ENCODE measurements at regions not wholly inside any gene's neighbourhood (a gene's known extent, or its start where the extent isn't known, plus 50 kb on each side); places are given as distances from the start of the nearest gene placed in this dataset.

GRCh38 chr12:25058012-25058411 lies 109.1 kb upstream of the BCAT1 start:
- DNase-seq = no peak
- H3K36me3 Mint-ChIP-seq = peaks cover 10% of the 10 kb centered on the region
- Histone ChIP-seq H3K36me3 (ENCODE audit: control insufficient read depth, insufficient read depth, low read length) (no peaks in the 10 kb centered on the region), H3K27ac (ENCODE audit: insufficient read depth, low read length, poor library complexity, severe bottlenecking) (no peak overlapping the region), H3K4me3 (ENCODE audit: low read depth, low read length) (no peak overlapping the region), H3K27me3 (ENCODE audit: control insufficient read depth, insufficient read depth, low read length) (no peaks in the 10 kb centered on the region), H3K9me3 (ENCODE audit: control insufficient read depth in 2 of 2, low read length in 2 of 2) (no peaks in the 10 kb centered on the region), H3K4me1 (ENCODE audit: control insufficient read depth, insufficient read depth, low read length, poor library complexity, severe bottlenecking) (peaks cover 27% of the 10 kb centered on the region)
- peak overlapping the region in 2 of 4 donors; percentile 5 to 32 for H3K4me3 Mint-ChIP-seq
- no peak for ATAC-seq (ENCODE audit: low read depth in 2 of 2)
- H3K9me3 Mint-ChIP-seq = peaks cover 0 to 2% (median 0%) of the 10 kb centered on the region in 7 donors
- no peaks in the 10 kb centered on the region for H3K27me3 Mint-ChIP-seq
- peak overlapping the region in 1 of 3 donors; percentile 9 for H3K27ac Mint-ChIP-seq
- peaks cover 10 to 59% (median 27%) of the 10 kb centered on the region in 4 donors for H3K4me1 Mint-ChIP-seq

- Histone ChIP-seq H3K9me3 (ENCODE audit: control insufficient read depth in 2 of 2, low read length in 2 of 2) (no peaks in the 10 kb centered on the region), H3K27ac (ENCODE audit: insufficient read depth, low read length, poor library complexity, severe bottlenecking) (no peak overlapping the region), H3K27me3 (ENCODE audit: control insufficient read depth, insufficient read depth, low read length) (no peaks in the 10 kb centered on the region), H3K4me3 (ENCODE audit: low read depth, low read length) (no peak overlapping the region), H3K4me1 (ENCODE audit: control insufficient read depth, insufficient read depth, low read length, poor library complexity, severe bottlenecking) (peaks cover 34% of the 10 kb centered on the region), H3K36me3 (ENCODE audit: control insufficient read depth, insufficient read depth, low read length) (no peaks in the 10 kb centered on the region)
- Mint-ChIP-seq H3K27ac (peak overlapping the region; percentile 22 to 83 (median 80)), H3K36me3 (peaks cover 5% of the 10 kb centered on the region), H3K4me3 (peak overlapping the region; percentile 39 to 90 (median 73)), H3K4me1 (peaks cover 22 to 67% (median 34%) of the 10 kb centered on the region in 4 donors), H3K27me3 (peaks cover 11% of the 10 kb centered on the region), H3K9me3 (peaks cover 0 to 2% (median 0%) of the 10 kb centered on the region in 7 donors)
- ATAC-seq (ENCODE audit: low read depth in 2 of 2) = no peak
- DNase-seq = no peak
Measured at GRCh38 chr12:25056486-25057130, 107.7 kb upstream of the BCAT1 start.

GRCh38 chr12:25056011-25056410 lies 107.1 kb upstream of the BCAT1 start:
- peaks cover 23 to 71% (median 38%) of the 10 kb centered on the region in 4 donors for H3K4me1 Mint-ChIP-seq
- H3K36me3 Mint-ChIP-seq = peaks cover 5% of the 10 kb centered on the region
- DNase-seq (no peak), ATAC-seq (ENCODE audit: low read depth in 2 of 2) (no peak)
- no peaks in the 10 kb centered on the region for H3K9me3 ChIP-seq (ENCODE audit: control insufficient read depth in 2 of 2, low read length in 2 of 2)
- H3K4me3 ChIP-seq (ENCODE audit: low read depth, low read length) = peak overlapping the region; percentile 51
- peaks cover 34% of the 10 kb centered on the region for H3K4me1 ChIP-seq (ENCODE audit: control insufficient read depth, insufficient read depth, low read length, poor library complexity, severe bottlenecking)
- no peaks in the 10 kb centered on the region for H3K36me3 ChIP-seq (ENCODE audit: control insufficient read depth, insufficient read depth, low read length)
- H3K4me3 Mint-ChIP-seq = peak overlapping the region in 3 of 4 donors; percentile 55 to 90 (median 78)
- H3K27me3 Mint-ChIP-seq = peaks cover 11% of the 10 kb centered on the region
- H3K27ac Mint-ChIP-seq = peak overlapping the region; percentile 80 to 98 (median 83)
- no peak overlapping the region for H3K27ac ChIP-seq (ENCODE audit: insufficient read depth, low read length, poor library complexity, severe bottlenecking)
- no peaks in the 10 kb centered on the region for H3K27me3 ChIP-seq (ENCODE audit: control insufficient read depth, insufficient read depth, low read length)
- H3K9me3 Mint-ChIP-seq = peaks cover 0 to 2% (median 0%) of the 10 kb centered on the region in 7 donors

- Mint-ChIP-seq H3K9me3 (peaks cover 0 to 2% (median 0%) of the 10 kb centered on the region in 7 donors), H3K27me3 (peaks cover 11% of the 10 kb centered on the region), H3K4me1 (peaks cover 26 to 65% (median 39%) of the 10 kb centered on the region in 4 donors), H3K27ac (peak overlapping the region; percentile 80 to 90 (median 89)), H3K4me3 (peak overlapping the region; percentile 78 to 91 (median 86)), H3K36me3 (no peaks in the 10 kb centered on the region)
- Histone ChIP-seq H3K4me1 (ENCODE audit: control insufficient read depth, insufficient read depth, low read length, poor library complexity, severe bottlenecking) (peaks cover 37% of the 10 kb centered on the region), H3K36me3 (ENCODE audit: control insufficient read depth, insufficient read depth, low read length) (no peaks in the 10 kb centered on the region), H3K9me3 (ENCODE audit: control insufficient read depth in 2 of 2, low read length in 2 of 2) (no peaks in the 10 kb centered on the region), H3K27ac (ENCODE audit: insufficient read depth, low read length, poor library complexity, severe bottlenecking) (peak overlapping the region; percentile 83), H3K27me3 (ENCODE audit: control insufficient read depth, insufficient read depth, low read length) (no peaks in the 10 kb centered on the region), H3K4me3 (ENCODE audit: low read depth, low read length) (peak overlapping the region; percentile 99)
- DNase-seq = peak in 2 of 3 donors; percentile 28 to 49
- no peak for ATAC-seq (ENCODE audit: low read depth in 2 of 2)
Measured at GRCh38 chr12:25054783-25055144, 105.9 kb upstream of the BCAT1 start.

- H3K27ac ChIP-seq (ENCODE audit: insufficient read depth, low read length, poor library complexity, severe bottlenecking) = peak overlapping the region; percentile 83
- Mint-ChIP-seq H3K27me3 (peaks cover 11% of the 10 kb centered on the region), H3K4me1 (peaks cover 26 to 63% (median 39%) of the 10 kb centered on the region in 4 donors), H3K36me3 (no peaks in the 10 kb centered on the region), H3K27ac (peak overlapping the region; percentile 80 to 90 (median 89)), H3K9me3 (peaks cover 0 to 2% (median 0%) of the 10 kb centered on the region in 7 donors), H3K4me3 (peak overlapping the region; percentile 78 to 91 (median 86))
- ATAC-seq (ENCODE audit: low read depth in 2 of 2) = no peak
- H3K4me3 ChIP-seq (ENCODE audit: low read depth, low read length) = peak overlapping the region; percentile 99
- no peaks in the 10 kb centered on the region for H3K27me3 ChIP-seq (ENCODE audit: control insufficient read depth, insufficient read depth, low read length)
- peaks cover 37% of the 10 kb centered on the region for H3K4me1 ChIP-seq (ENCODE audit: control insufficient read depth, insufficient read depth, low read length, poor library complexity, severe bottlenecking)
- DNase-seq = no peak
- no peaks in the 10 kb centered on the region for H3K36me3 ChIP-seq (ENCODE audit: control insufficient read depth, insufficient read depth, low read length)
- H3K9me3 ChIP-seq (ENCODE audit: control insufficient read depth in 2 of 2, low read length in 2 of 2) = no peaks in the 10 kb centered on the region
Measured at GRCh38 chr12:25054076-25054782, 105.3 kb upstream of the BCAT1 start.

GRCh38 chr12:25052914-25053211 lies 104.0 kb upstream of the BCAT1 start:
- Histone ChIP-seq H3K4me3 (ENCODE audit: low read depth, low read length) (peak overlapping the region; percentile 99), H3K4me1 (ENCODE audit: control insufficient read depth, insufficient read depth, low read length, poor library complexity, severe bottlenecking) (peaks cover 37% of the 10 kb centered on the region), H3K9me3 (ENCODE audit: control insufficient read depth in 2 of 2, low read length in 2 of 2) (no peaks in the 10 kb centered on the region), H3K27ac (ENCODE audit: insufficient read depth, low read length, poor library complexity, severe bottlenecking) (peak overlapping the region; percentile 83), H3K36me3 (ENCODE audit: control insufficient read depth, insufficient read depth, low read length) (no peaks in the 10 kb centered on the region), H3K27me3 (ENCODE audit: control insufficient read depth, insufficient read depth, low read length) (no peaks in the 10 kb centered on the region)
- ATAC-seq (ENCODE audit: low read depth in 2 of 2) = no peak
- Mint-ChIP-seq H3K4me3 (peak overlapping the region; percentile 97 to 99 (median 98)), H3K27ac (peak overlapping the region; percentile 96 to 100 (median 98)), H3K36me3 (no peaks in the 10 kb centered on the region), H3K27me3 (peaks cover 13% of the 10 kb centered on the region), H3K4me1 (peaks cover 26 to 55% (median 37%) of the 10 kb centered on the region in 4 donors), H3K9me3 (peaks cover 0 to 2% (median 0%) of the 10 kb centered on the region in 7 donors)
- peak in 1 of 3 donors; percentile 21 for DNase-seq

- Mint-ChIP-seq H3K27me3 (peaks cover 17% of the 10 kb centered on the region), H3K27ac (peak overlapping the region; percentile 96 to 100 (median 98)), H3K36me3 (no peaks in the 10 kb centered on the region), H3K4me1 (peaks cover 26 to 51% (median 35%) of the 10 kb centered on the region in 4 donors), H3K4me3 (peak overlapping the region; percentile 97 to 99 (median 98)), H3K9me3 (peaks cover 0 to 5% (median 2%) of the 10 kb centered on the region in 7 donors)
- Histone ChIP-seq H3K27me3 (ENCODE audit: control insufficient read depth, insufficient read depth, low read length) (no peaks in the 10 kb centered on the region), H3K36me3 (ENCODE audit: control insufficient read depth, insufficient read depth, low read length) (no peaks in the 10 kb centered on the region), H3K4me3 (ENCODE audit: low read depth, low read length) (peak overlapping the region; percentile 99), H3K27ac (ENCODE audit: insufficient read depth, low read length, poor library complexity, severe bottlenecking) (peak overlapping the region; percentile 83), H3K9me3 (ENCODE audit: control insufficient read depth in 2 of 2, low read length in 2 of 2) (no peaks in the 10 kb centered on the region), H3K4me1 (ENCODE audit: control insufficient read depth, insufficient read depth, low read length, poor library complexity, severe bottlenecking) (peaks cover 37% of the 10 kb centered on the region)
- DNase-seq (peak; percentile 27 to 87 (median 79)), ATAC-seq (ENCODE audit: low read depth in 2 of 2) (peak; percentile 73 to 74)
Measured at GRCh38 chr12:25052196-25052913, 103.5 kb upstream of the BCAT1 start.
